A673 (cell line): ENCODE measurements at regions not wholly inside any gene's neighbourhood (a gene's known extent, or its start where the extent isn't known, plus 50 kb on each side); places are given as distances from the start of the nearest gene placed in this dataset.

Source experiments
- CTCF ChIP-seq: fragments of 300-800, 200-600 bp; sonication (generic); conservative IDR thresholded peaks from 2 replicates; pipeline ENCODE4 v1.5.1; 2017; ENCODE audit warnings: low read depth, mild to moderate bottlenecking, antibody characterized with exemption, low read length, moderate library complexity, mixed read lengths
- EZH2 ChIP-seq: fragments of 200-600 bp; sonication (generic); IDR thresholded peaks from 2 replicates; pipeline ENCODE4 v1.6.1; 2017; ENCODE audit warnings: borderline replicate concordance, low read depth, mild to moderate bottlenecking, mixed read lengths, antibody characterized with exemption, low read length; ENCODE audit not compliant: poor library complexity, severe bottlenecking

GRCh38 chr4:148978301-148978700 is 536.1 kb upstream of the NR3C2 start:
- TF ChIP-seq CTCF (no peak), EZH2 (no peak)
